ENCODE measurements at regions not wholly inside any gene's neighbourhood (a gene's known extent, or its start where the extent isn't known, plus 50 kb on each side); places are given as distances from the start of the nearest gene placed in this dataset.

DNA sequence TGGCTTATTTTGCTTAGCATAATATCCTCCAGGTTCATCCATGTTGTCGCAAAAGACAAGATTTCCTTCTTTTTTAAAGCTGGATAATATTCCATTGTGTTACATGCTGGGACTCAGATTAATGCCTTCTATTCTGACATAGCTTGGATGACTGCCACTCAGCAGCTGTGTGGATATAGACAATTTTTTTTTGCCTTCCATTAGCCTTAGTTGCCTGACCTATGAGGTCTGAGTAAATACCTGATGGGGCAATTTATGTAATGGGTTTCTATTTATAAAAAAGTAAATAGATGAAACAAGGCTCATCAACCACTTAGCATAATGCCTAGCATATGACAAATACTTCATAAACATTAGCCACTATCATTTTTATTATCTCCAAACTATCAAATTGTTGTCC, 515.4 kb downstream of the ZNF674 start:
- DNase-seq (ENCODE audit: low read depth in 1 of 2, low spot score in 1 of 2) (no peak), FAIRE-seq (peak; percentile 46)
- POLR2A ChIA-PET, result no interaction called here

DNA sequence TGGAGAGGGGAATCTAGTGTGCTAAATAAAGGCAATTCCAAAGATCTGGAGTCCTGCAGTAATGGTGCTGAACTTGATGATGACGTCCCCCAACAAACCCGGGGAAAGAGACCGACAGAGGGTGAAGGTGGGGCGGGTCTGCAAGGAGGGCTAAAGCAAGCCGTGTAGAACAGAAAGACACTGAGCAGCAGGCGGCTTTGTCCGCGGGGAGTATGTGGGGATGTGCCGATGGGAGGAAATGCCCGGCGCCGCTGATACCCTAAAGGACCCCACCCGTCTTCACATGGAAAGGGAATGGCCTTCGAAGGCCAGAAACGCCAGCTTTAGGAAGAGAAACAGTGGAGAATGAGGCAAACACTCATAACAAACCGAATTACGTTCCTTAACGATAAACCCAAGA, 528.9 kb downstream of the ZNF674 start:
- ATAC-seq (no peak), DNase-seq (ENCODE audit: low read depth in 1 of 2, low spot score in 1 of 2) (no peak), FAIRE-seq (no peak)
- WGBS (ENCODE audit: missing lambda C conversion rate), result 93% methylated on average over 18 of the region's 18 CpGs
- H3K9me3 ChIP-seq, result no peaks in the 10 kb centered on the region
- no peak overlapping the region for H3K4me2 ChIP-seq
- H3K4me3 ChIP-seq, result no peak overlapping the region
- CTCF ChIA-PET, result no interaction called here
- no peaks in the 10 kb centered on the region for H3K4me1 ChIP-seq
- TF ChIP-seq, protein P1, sequence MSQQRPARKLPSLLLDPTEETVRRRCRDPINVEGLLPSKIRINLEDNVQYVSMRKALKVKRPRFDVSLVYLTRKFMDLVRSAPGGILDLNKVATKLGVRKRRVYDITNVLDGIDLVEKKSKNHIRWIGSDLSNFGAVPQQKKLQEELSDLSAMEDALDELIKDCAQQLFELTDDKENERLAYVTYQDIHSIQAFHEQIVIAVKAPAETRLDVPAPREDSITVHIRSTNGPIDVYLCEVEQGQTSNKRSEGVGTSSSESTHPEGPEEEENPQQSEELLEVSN (IDR thresholded peaks at IDR 0.05; ENCODE audit: borderline replicate concordance, low read depth), result no peak
- TF ChIP-seq ZC3H11A (IDR thresholded peaks at IDR 0.05), result no peak
- no peak for TF ChIP-seq ZFP36 (IDR thresholded peaks at IDR 0.05; ENCODE audit: borderline replicate concordance, partially characterized antibody)
- TF ChIP-seq EHMT2 (IDR thresholded peaks at IDR 0.05; ENCODE audit: low read depth), result no peak
- POLR2A ChIA-PET, result no interaction called here
- no peak overlapping the region for H3K27ac ChIP-seq

More for the DNA sequence above, 515.4 kb downstream of the ZNF674 start:
- Histone ChIP-seq H3K4me3 (no peak overlapping the region), H3K27ac (no peak overlapping the region), H3K4me1 (no peaks in the 10 kb centered on the region), H3K9me3 (no peaks in the 10 kb centered on the region), H3K4me2 (no peak overlapping the region)
- CTCF ChIA-PET, result interaction anchor here (0.6 kb wide), 1 partner anchor 1368 kb away, joined by 3 read pairs; no protein-coding TSS in a partner anchor
- TF ChIP-seq CBX8 (IDR thresholded peaks at IDR 0.05) (no peak), CBX2 (IDR thresholded peaks at IDR 0.05; ENCODE audit: borderline replicate concordance, low read depth) (no peak), PHF8 (IDR thresholded peaks at IDR 0.05; ENCODE audit: borderline replicate concordance, low read depth) (no peak), FOXS1 (CRISPR knock-in tag; IDR thresholded peaks at IDR 0.05) (no peak), NPAS2 (CRISPR knock-in tag; IDR thresholded peaks at IDR 0.05; ENCODE audit: borderline replicate concordance) (no peak), NR3C1 (IDR thresholded peaks at IDR 0.05) (no peak), BHLHE40 (IDR thresholded peaks at IDR 0.05; ENCODE audit: low read depth, low read length) (no peak)
- TF ChIP-seq, protein P2, sequence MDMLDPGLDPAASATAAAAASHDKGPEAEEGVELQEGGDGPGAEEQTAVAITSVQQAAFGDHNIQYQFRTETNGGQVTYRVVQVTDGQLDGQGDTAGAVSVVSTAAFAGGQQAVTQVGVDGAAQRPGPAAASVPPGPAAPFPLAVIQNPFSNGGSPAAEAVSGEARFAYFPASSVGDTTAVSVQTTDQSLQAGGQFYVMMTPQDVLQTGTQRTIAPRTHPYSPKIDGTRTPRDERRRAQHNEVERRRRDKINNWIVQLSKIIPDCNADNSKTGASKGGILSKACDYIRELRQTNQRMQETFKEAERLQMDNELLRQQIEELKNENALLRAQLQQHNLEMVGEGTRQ (IDR thresholded peaks at IDR 0.05), result no peak
- ATAC-seq, result no peak
- 83% methylated on average over 1 of the region's 1 CpG for WGBS (ENCODE audit: missing lambda C conversion rate)

DNA sequence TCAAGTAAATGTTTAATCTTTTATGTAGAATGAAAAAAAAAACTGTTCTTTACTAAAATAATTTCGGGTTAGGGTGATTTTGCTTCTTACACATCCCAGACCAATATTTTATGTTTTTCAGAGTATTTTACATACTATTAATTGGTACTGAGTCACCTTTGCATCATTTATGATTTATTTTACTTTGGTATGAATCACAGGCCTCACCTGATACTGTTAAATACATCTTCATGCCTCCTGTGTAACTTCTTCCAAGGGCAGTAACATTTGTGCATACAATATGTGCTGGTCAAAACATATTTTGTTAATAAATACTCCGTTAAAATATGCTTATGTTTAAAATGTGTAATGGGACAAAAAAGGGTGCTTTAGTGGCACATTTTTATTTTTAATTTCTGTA, 529.6 kb downstream of the ZNF674 start:
- Histone ChIP-seq H3K9me3 (no peaks in the 10 kb centered on the region), H3K4me1 (no peaks in the 10 kb centered on the region), H3K4me3 (no peak overlapping the region), H3K4me2 (no peak overlapping the region), H3K27ac (no peak overlapping the region)
- CTCF ChIA-PET, result no interaction called here
- FAIRE-seq, result peak; percentile 92
- TF ChIP-seq, protein P1 (IDR thresholded peaks at IDR 0.05; ENCODE audit: borderline replicate concordance, low read depth), result no peak
- TF ChIP-seq CBX8 (IDR thresholded peaks at IDR 0.05) (no peak), KDM5A (IDR thresholded peaks at IDR 0.05) (no peak), ZFP36 (IDR thresholded peaks at IDR 0.05; ENCODE audit: borderline replicate concordance, partially characterized antibody) (no peak), NR3C1 (IDR thresholded peaks at IDR 0.05) (no peak), MAX (IDR thresholded peaks at IDR 0.05) (no peak), CTCF (IDR thresholded peaks at IDR 0.05) (no peak), CHD2 (IDR thresholded peaks at IDR 0.05; ENCODE audit: low read length, partially characterized antibody) (no peak), RAD21 (conservative IDR thresholded peaks at IDR 0.05 in 1 of 2, IDR thresholded peaks at IDR 0.05 in 1 of 2) (no peak), RFX5 (IDR thresholded peaks at IDR 0.05) (no peak), HEYL (CRISPR knock-in tag; IDR thresholded peaks at IDR 0.05) (no peak), CBX2 (IDR thresholded peaks at IDR 0.05; ENCODE audit: borderline replicate concordance, low read depth) (no peak), GATA3 (IDR thresholded peaks at IDR 0.05; ENCODE audit: borderline replicate concordance) (no peak)
- TF ChIP-seq, protein P3, sequence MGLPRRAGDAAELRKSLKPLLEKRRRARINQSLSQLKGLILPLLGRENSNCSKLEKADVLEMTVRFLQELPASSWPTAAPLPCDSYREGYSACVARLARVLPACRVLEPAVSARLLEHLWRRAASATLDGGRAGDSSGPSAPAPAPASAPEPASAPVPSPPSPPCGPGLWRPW (IDR thresholded peaks at IDR 0.05), result no peak
- 47% methylated on average over 2 of the region's 2 CpGs for whole genome bisulfite sequencing (ENCODE audit: missing lambda C conversion rate)
- POLR2A ChIA-PET, result no interaction called here
- no peak for ATAC-seq
- no peak for DNase-seq (ENCODE audit: low read depth in 1 of 2, low spot score in 1 of 2)
